ENCODE measurements at regions not wholly inside any gene's neighbourhood (a gene's known extent, or its start where the extent isn't known, plus 50 kb on each side); places are given as distances from the start of the nearest gene placed in this dataset.

DNA sequence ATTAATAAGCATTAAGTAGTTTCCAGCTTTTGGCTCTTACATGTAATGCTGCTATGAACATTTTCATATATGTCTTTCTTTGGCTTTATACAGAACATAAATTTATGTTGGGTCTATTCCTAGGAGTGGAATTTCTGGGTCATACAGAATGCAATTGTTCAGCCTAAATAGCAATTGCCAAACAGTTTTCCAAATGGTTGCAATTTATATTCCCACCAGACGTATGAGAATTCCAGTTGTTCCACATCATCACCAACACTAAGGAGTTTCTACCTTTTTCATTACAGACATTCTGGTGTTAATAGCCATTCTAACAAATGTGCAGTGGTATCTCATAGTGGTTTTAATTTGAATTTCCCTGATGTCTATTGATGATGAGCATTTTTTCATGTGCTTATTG, 160.1 kb upstream of the TMC3 start:
- TF ChIP-seq POLR2A (IDR thresholded peaks at IDR 0.05) = no peak
- TF ChIP-seq, protein P1, sequence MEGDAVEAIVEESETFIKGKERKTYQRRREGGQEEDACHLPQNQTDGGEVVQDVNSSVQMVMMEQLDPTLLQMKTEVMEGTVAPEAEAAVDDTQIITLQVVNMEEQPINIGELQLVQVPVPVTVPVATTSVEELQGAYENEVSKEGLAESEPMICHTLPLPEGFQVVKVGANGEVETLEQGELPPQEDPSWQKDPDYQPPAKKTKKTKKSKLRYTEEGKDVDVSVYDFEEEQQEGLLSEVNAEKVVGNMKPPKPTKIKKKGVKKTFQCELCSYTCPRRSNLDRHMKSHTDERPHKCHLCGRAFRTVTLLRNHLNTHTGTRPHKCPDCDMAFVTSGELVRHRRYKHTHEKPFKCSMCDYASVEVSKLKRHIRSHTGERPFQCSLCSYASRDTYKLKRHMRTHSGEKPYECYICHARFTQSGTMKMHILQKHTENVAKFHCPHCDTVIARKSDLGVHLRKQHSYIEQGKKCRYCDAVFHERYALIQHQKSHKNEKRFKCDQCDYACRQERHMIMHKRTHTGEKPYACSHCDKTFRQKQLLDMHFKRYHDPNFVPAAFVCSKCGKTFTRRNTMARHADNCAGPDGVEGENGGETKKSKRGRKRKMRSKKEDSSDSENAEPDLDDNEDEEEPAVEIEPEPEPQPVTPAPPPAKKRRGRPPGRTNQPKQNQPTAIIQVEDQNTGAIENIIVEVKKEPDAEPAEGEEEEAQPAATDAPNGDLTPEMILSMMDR (IDR thresholded peaks at IDR 0.05) = no peak
- H3K27ac ChIP-seq = no peak overlapping the region
- no peaks in the 10 kb centered on the region for H3K27me3 ChIP-seq
- no peak overlapping the region for H3K4me3 ChIP-seq
- ATAC-seq (no peak), DNase-seq (no peak)
- intact Hi-C loops (cut with DNase I) = no loop called here
- no peaks in the 10 kb centered on the region for H3K4me1 ChIP-seq
- no peaks in the 10 kb centered on the region for H3K36me3 ChIP-seq (replicated peaks in 1 of 2; ENCODE audit: insufficient read depth in 1 of 2, low read depth in 2 of 2)
- WGBS, 2 donors = 37 to 79% methylated on average over 1 of the region's 1 CpG
- no peaks in the 10 kb centered on the region for H3K9me3 ChIP-seq

DNA sequence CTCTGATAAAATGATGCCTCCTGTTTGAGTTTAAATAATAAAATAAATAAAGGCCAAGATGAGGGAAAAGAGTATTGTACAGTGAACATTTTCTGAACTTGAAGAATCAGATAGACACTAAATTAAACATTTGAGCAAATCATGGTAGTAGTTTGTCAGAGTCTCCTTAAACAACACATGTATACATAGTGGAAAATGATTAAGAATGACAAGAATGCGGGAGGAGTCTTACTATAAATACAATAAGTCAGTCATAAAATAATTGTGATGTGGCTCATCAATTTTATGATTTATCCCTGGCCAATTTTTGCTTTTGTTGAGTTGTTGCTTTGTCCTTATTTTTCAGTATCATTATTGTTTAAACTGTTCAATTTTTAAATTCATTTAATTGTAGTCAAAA, 158.0 kb upstream of the TMC3 start:
- H3K9me3 ChIP-seq = no peaks in the 10 kb centered on the region
- H3K36me3 ChIP-seq (replicated peaks in 1 of 2; ENCODE audit: insufficient read depth in 1 of 2, low read depth in 2 of 2) = no peaks in the 10 kb centered on the region
- H3K4me3 ChIP-seq = no peak overlapping the region
- no peak for DNase-seq
- H3K4me1 ChIP-seq = no peaks in the 10 kb centered on the region
- no peaks in the 10 kb centered on the region for H3K27me3 ChIP-seq
- ATAC-seq = no peak
- intact Hi-C loops (cut with DNase I) = no loop called here
- TF ChIP-seq, protein P1 (IDR thresholded peaks at IDR 0.05) = no peak
- no peak for TF ChIP-seq POLR2A (IDR thresholded peaks at IDR 0.05)
- no peak overlapping the region for H3K27ac ChIP-seq
- WGBS, 2 donors = 84 to 95% methylated on average over 1 of the region's 1 CpG

DNA sequence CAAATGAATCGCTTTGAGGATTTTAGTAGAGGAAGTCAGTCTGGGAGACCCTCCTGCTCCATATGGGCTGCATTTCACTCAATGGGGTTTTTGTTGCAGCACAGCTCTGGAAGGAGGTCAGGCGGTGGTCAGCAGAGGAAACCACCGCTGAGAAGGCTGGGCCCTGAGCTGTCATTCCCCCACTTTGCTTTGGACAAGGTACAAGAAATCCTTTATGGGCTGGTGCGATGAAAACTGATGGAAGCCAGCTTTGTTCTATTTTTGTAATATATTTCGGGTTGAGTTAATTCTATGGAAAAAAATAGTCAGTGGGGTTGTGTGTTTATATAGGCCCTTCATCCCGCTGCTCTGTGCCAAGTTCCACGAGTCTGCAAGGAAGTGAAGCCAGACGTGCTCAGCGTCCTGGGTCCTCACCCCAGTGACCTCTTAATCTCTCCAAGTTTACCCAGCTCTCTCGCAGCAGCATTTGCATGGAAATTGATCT, 157.1 kb upstream of the TMC3 start:
- intact Hi-C loops (cut with DNase I) = no loop called here
- ATAC-seq = no peak
- WGBS, 2 donors = 25 to 33% methylated on average over 10 of the region's 10 CpGs

DNA sequence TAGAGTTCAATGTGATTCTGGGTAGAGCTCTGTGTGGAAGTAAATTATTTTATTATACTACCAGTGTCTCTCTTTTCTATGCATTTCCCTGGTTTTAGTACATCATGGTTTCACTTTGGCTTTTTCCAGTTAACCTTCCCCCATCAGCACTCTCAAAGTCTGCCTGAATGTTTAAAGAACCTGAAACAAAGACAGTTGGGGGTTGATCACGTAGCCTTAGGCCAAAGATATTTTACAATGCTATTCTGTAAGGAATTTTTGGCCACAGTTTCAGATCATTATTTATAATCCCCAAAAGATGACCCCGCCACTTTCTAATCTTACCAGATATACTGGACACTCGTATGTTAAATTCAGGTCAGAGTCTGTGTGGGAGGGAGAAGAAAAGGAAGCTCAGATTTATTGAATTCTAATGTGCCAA, 156.3 kb upstream of the TMC3 start:
- WGBS, 2 donors = 82 to 85% methylated on average over 3 of the region's 3 CpGs
- no peak for DNase-seq
- Histone ChIP-seq H3K27ac (no peak overlapping the region), H3K9me3 (no peaks in the 10 kb centered on the region), H3K4me3 (no peak overlapping the region), H3K36me3 (replicated peaks in 1 of 2; ENCODE audit: insufficient read depth in 1 of 2, low read depth in 2 of 2) (no peaks in the 10 kb centered on the region), H3K4me1 (no peaks in the 10 kb centered on the region), H3K27me3 (no peaks in the 10 kb centered on the region)
- TF ChIP-seq, protein P1 (IDR thresholded peaks at IDR 0.05) = no peak
- no peak for TF ChIP-seq POLR2A (IDR thresholded peaks at IDR 0.05)
- intact Hi-C loops (cut with DNase I) = no loop called here
- no peak for ATAC-seq

More for the DNA sequence above, 157.1 kb upstream of the TMC3 start:
- Histone ChIP-seq H3K4me1 (no peaks in the 10 kb centered on the region), H3K36me3 (replicated peaks in 1 of 2; ENCODE audit: insufficient read depth in 1 of 2, low read depth in 2 of 2) (no peaks in the 10 kb centered on the region), H3K27ac (no peak overlapping the region), H3K9me3 (no peaks in the 10 kb centered on the region), H3K4me3 (no peak overlapping the region), H3K27me3 (no peaks in the 10 kb centered on the region)
- peak in 2 of 4 donors; percentile 5 to 7 for DNase-seq
- no peak for TF ChIP-seq POLR2A (IDR thresholded peaks at IDR 0.05)
- TF ChIP-seq, protein P1 (IDR thresholded peaks at IDR 0.05) = no peak

DNA sequence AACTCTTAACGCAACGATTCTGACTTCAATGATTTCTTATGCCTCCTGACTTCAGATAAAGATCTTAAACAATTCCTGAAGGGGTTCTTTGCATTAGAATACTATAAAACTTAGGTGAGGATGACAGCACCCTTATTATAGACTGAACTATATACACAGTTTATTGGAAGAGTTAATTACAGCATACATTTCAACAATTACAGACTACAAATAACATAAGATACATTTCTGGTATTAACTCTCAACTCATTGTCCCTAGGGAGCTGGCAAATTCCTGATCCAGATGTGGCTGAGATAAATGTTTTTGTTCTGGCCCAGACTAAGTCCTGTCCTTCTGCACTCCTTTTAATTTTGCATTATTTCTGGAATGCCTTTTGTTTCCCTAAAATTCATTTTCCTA, 155.5 kb upstream of the TMC3 start:
- no peak for ATAC-seq

More for the DNA sequence above, 155.5 kb upstream of the TMC3 start:
- H3K4me3 ChIP-seq = no peak overlapping the region
- no peak for DNase-seq
- no peak overlapping the region for H3K27ac ChIP-seq
- TF ChIP-seq, protein P1 (IDR thresholded peaks at IDR 0.05) = no peak
- no peak for TF ChIP-seq POLR2A (IDR thresholded peaks at IDR 0.05)
- no peaks in the 10 kb centered on the region for H3K4me1 ChIP-seq
- 80 to 91% methylated on average over 2 of the region's 2 CpGs for WGBS, 2 donors
- H3K9me3 ChIP-seq = no peaks in the 10 kb centered on the region
- intact Hi-C loops (cut with DNase I) = no loop called here
- H3K36me3 ChIP-seq (replicated peaks in 1 of 2; ENCODE audit: insufficient read depth in 1 of 2, low read depth in 2 of 2) = no peaks in the 10 kb centered on the region
- H3K27me3 ChIP-seq = no peaks in the 10 kb centered on the region
